H1 (cell line): ENCODE measurements at regions not wholly inside any gene's neighbourhood (a gene's known extent, or its start where the extent isn't known, plus 50 kb on each side); places are given as distances from the start of the nearest gene placed in this dataset.

ENCODE experiments used
- NRF1 ChIP-seq: IDR thresholded peaks from 2 replicates; pipeline ENCODE4 v1.6.1; 2011; ENCODE audit warnings: mild to moderate bottlenecking, low read depth, low read length, improper control_type of control experiment
- PHF8 ChIP-seq: fragments of 200-600 bp; sonication (generic); conservative IDR thresholded peaks from 2 replicates; pipeline ENCODE4 v1.7.1; 2012; ENCODE audit warnings: low read depth, mild to moderate bottlenecking, inconsistent platforms, low read length, moderate library complexity
- POLR2AphosphoS5 ChIP-seq: IDR thresholded peaks from 2 replicates; pipeline ENCODE4 v1.6.1; 2011; ENCODE audit warnings: low read depth, low read length
- TAF1 ChIP-seq: IDR thresholded peaks from 2 replicates; pipeline ENCODE4 v1.6.1; 2011; ENCODE audit warnings: mild to moderate bottlenecking, low read depth, low read length

- TF ChIP-seq TAF1, result no peak
- TF ChIP-seq NRF1, result no peak
- TF ChIP-seq POLR2AphosphoS5, result no peak
- TF ChIP-seq PHF8, result no peak
These were observed 376.3 kb upstream of the RGS6 start (continued) for GRCh38 chr14:71555654-71556559.
